ENCODE measurements at regions not wholly inside any gene's neighbourhood (a gene's known extent, or its start where the extent isn't known, plus 50 kb on each side); places are given as distances from the start of the nearest gene placed in this dataset.
A peak's percentile ranks its signal among the peaks of the same experiment; 100 is the strongest.

DNA sequence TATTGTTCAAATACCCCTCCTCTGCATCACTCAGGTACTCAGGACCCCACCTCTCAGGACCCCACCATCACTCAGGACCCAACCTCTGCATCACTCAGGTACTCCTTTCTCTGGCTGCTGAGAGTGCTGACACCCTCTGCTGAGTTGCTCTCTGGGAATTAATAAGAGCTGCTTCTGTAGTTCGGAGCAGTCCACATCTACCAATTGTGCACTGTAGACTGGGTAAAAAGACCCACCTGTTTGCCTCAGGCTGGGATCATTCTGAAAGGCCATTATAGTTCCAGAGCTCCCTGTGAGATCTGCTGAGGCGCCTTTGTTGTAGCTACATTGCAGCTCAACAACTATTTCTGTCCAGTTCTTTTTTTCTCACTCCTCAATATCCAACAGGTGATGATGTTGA is 276.3 kb upstream of the MYOCD start:
- no peak overlapping the region for H3K14ac ChIP-seq (ENCODE audit: low read length in 2 of 2)
- no peak overlapping the region for H3K23ac ChIP-seq (ENCODE audit: low read length in 2 of 2)
- H3K4ac ChIP-seq (ENCODE audit: low read depth in 1 of 2, low read length in 2 of 2) = no peak overlapping the region
- H3K4me1 ChIP-seq (ENCODE audit: control insufficient read depth, insufficient read depth, low read depth, low read length) = peaks cover 1% of the 10 kb centered on the region
- no peaks in the 10 kb centered on the region for H3K27me3 ChIP-seq (ENCODE audit: control insufficient read depth in 1 of 2, insufficient read depth in 1 of 2, low read length in 2 of 2)
- no peak overlapping the region for H2BK120ac ChIP-seq (ENCODE audit: low read depth, low read length)
- peak overlapping the region in 1 of 2 experiments; percentile 32 for H3K18ac ChIP-seq (ENCODE audit: low read depth in 1 of 2, low read length in 2 of 2)
- H2BK5ac ChIP-seq (ENCODE audit: low read depth, low read length, poor library complexity, severe bottlenecking) = no peak overlapping the region
- H3K79me1 ChIP-seq (replicated peaks; ENCODE audit: low read length, poor library complexity, severe bottlenecking) = no peaks in the 10 kb centered on the region
- H2BK12ac ChIP-seq (ENCODE audit: low read length in 2 of 2) = no peak overlapping the region
- no peak overlapping the region for H2AFZ ChIP-seq (ENCODE audit: low read depth, low read length)
- H4K8ac ChIP-seq (ENCODE audit: low read length) = no peak overlapping the region
- no peak overlapping the region for H3K27ac ChIP-seq (ENCODE audit: low read length, poor library complexity, severe bottlenecking)
- WGBS = 79% methylated on average over 2 of the region's 2 CpGs
- no peak overlapping the region for H3K4me3 ChIP-seq (ENCODE audit: insufficient read depth in 1 of 2, low read depth in 1 of 2, low read length in 2 of 2)
- H3K9ac ChIP-seq (ENCODE audit: low read length) = no peak overlapping the region
- no peak overlapping the region for H3K4me2 ChIP-seq (ENCODE audit: low read length, poor library complexity, severe bottlenecking)
- H2AK5ac ChIP-seq (ENCODE audit: low read length, severe bottlenecking) = peak overlapping the region; percentile 38
- no peaks in the 10 kb centered on the region for H3K9me3 ChIP-seq (ENCODE audit: control insufficient read depth, low read length)
- H3K36me3 ChIP-seq (ENCODE audit: control insufficient read depth in 1 of 2, insufficient read depth in 2 of 2, low read depth in 1 of 2, low read length in 2 of 2) = no peaks in the 10 kb centered on the region
- no peak overlapping the region for H2BK15ac ChIP-seq (ENCODE audit: low read depth, poor library complexity, severe bottlenecking)
- DNase-seq = no peak
- no peak overlapping the region for H4K91ac ChIP-seq (ENCODE audit: low read length)

DNA sequence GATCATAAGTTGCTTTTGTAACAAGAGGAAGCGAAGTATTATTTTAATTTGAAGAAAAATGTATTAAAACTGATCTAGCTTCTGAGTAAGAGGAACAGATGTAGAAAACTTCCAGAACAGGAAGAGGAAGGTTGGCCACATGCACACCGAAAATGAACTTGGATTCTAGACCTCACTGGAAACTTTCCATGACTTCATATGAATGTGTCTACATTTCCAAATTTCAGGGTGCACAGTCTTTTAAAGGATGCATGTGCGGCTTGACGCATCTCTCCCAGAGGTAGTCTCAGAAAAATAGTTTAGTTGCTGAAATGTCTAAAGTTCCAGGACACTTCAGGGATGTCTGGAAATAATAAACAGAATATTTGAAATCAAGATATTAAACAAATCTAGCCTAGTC is 275.1 kb upstream of the MYOCD start:
- WGBS = 95% methylated on average over 2 of the region's 4 CpGs
- Histone ChIP-seq H3K23ac (ENCODE audit: low read length in 2 of 2) (no peak overlapping the region), H2BK15ac (ENCODE audit: low read depth, poor library complexity, severe bottlenecking) (no peak overlapping the region), H3K79me1 (replicated peaks; ENCODE audit: low read length, poor library complexity, severe bottlenecking) (no peaks in the 10 kb centered on the region), H4K91ac (ENCODE audit: low read length) (no peak overlapping the region), H2BK12ac (ENCODE audit: low read length in 2 of 2) (no peak overlapping the region), H3K18ac (ENCODE audit: low read depth in 1 of 2, low read length in 2 of 2) (no peak overlapping the region), H3K4me1 (ENCODE audit: control insufficient read depth, insufficient read depth, low read depth, low read length) (peaks cover 1% of the 10 kb centered on the region), H3K27me3 (ENCODE audit: control insufficient read depth in 1 of 2, insufficient read depth in 1 of 2, low read length in 2 of 2) (no peaks in the 10 kb centered on the region), H3K9me3 (ENCODE audit: control insufficient read depth, low read length) (no peaks in the 10 kb centered on the region), H3K4me3 (ENCODE audit: insufficient read depth in 1 of 2, low read depth in 1 of 2, low read length in 2 of 2) (no peak overlapping the region), H3K4ac (ENCODE audit: low read depth in 1 of 2, low read length in 2 of 2) (no peak overlapping the region), H2BK120ac (ENCODE audit: low read depth, low read length) (no peak overlapping the region), H3K4me2 (ENCODE audit: low read length, poor library complexity, severe bottlenecking) (no peak overlapping the region), H3K27ac (ENCODE audit: low read length, poor library complexity, severe bottlenecking) (no peak overlapping the region), H2AFZ (ENCODE audit: low read depth, low read length) (no peak overlapping the region), H3K14ac (ENCODE audit: low read length in 2 of 2) (no peak overlapping the region), H4K8ac (ENCODE audit: low read length) (no peak overlapping the region), H3K36me3 (ENCODE audit: control insufficient read depth in 1 of 2, insufficient read depth in 2 of 2, low read depth in 1 of 2, low read length in 2 of 2) (no peaks in the 10 kb centered on the region), H2BK5ac (ENCODE audit: low read depth, low read length, poor library complexity, severe bottlenecking) (no peak overlapping the region), H2AK5ac (ENCODE audit: low read length, severe bottlenecking) (no peak overlapping the region), H3K9ac (ENCODE audit: low read length) (no peak overlapping the region)
- DNase-seq = no peak

DNA sequence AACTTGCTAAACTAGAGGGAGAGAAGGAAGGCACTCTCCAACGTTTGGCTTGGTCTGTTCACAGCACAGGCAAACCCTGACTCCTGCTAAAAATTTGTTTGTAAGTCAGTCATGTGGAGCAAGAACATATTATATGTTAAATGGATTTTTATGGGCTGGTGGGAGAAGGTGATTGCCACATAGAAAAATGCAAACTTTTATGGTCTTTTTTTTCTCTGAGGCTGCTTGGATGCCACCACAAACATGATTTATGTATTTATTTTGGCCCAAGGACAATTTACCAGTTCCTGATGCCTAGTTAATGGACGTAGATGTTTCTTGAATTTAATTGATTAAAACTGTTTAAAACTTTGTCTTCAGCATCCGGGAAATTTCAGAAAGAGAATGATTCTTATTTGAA is 274.2 kb upstream of the MYOCD start:
- no peak overlapping the region for H3K23ac ChIP-seq (ENCODE audit: low read length in 2 of 2)
- no peaks in the 10 kb centered on the region for H3K9me3 ChIP-seq (ENCODE audit: control insufficient read depth, low read length)
- no peak overlapping the region for H3K4me2 ChIP-seq (ENCODE audit: low read length, poor library complexity, severe bottlenecking)
- no peak overlapping the region for H2AK5ac ChIP-seq (ENCODE audit: low read length, severe bottlenecking)
- no peak overlapping the region for H2AFZ ChIP-seq (ENCODE audit: low read depth, low read length)
- H4K8ac ChIP-seq (ENCODE audit: low read length) = no peak overlapping the region
- H2BK15ac ChIP-seq (ENCODE audit: low read depth, poor library complexity, severe bottlenecking) = no peak overlapping the region
- peaks cover 1% of the 10 kb centered on the region for H3K4me1 ChIP-seq (ENCODE audit: control insufficient read depth, insufficient read depth, low read depth, low read length)
- H3K27ac ChIP-seq (ENCODE audit: low read length, poor library complexity, severe bottlenecking) = no peak overlapping the region
- DNase-seq = no peak
- H3K4me3 ChIP-seq (ENCODE audit: insufficient read depth in 1 of 2, low read depth in 1 of 2, low read length in 2 of 2) = no peak overlapping the region
- H2BK120ac ChIP-seq (ENCODE audit: low read depth, low read length) = no peak overlapping the region
- no peaks in the 10 kb centered on the region for H3K79me1 ChIP-seq (replicated peaks; ENCODE audit: low read length, poor library complexity, severe bottlenecking)
- H4K91ac ChIP-seq (ENCODE audit: low read length) = no peak overlapping the region
- no peak overlapping the region for H2BK5ac ChIP-seq (ENCODE audit: low read depth, low read length, poor library complexity, severe bottlenecking)
- WGBS = 75% methylated on average over 3 of the region's 3 CpGs
- no peak overlapping the region for H3K4ac ChIP-seq (ENCODE audit: low read depth in 1 of 2, low read length in 2 of 2)
- no peak overlapping the region for H3K9ac ChIP-seq (ENCODE audit: low read length)
- H3K14ac ChIP-seq (ENCODE audit: low read length in 2 of 2) = no peak overlapping the region
- H3K27me3 ChIP-seq (ENCODE audit: control insufficient read depth in 1 of 2, insufficient read depth in 1 of 2, low read length in 2 of 2) = no peaks in the 10 kb centered on the region
- no peak overlapping the region for H3K18ac ChIP-seq (ENCODE audit: low read depth in 1 of 2, low read length in 2 of 2)
- no peaks in the 10 kb centered on the region for H3K36me3 ChIP-seq (ENCODE audit: control insufficient read depth in 1 of 2, insufficient read depth in 2 of 2, low read depth in 1 of 2, low read length in 2 of 2)
- no peak overlapping the region for H2BK12ac ChIP-seq (ENCODE audit: low read length in 2 of 2)

DNA sequence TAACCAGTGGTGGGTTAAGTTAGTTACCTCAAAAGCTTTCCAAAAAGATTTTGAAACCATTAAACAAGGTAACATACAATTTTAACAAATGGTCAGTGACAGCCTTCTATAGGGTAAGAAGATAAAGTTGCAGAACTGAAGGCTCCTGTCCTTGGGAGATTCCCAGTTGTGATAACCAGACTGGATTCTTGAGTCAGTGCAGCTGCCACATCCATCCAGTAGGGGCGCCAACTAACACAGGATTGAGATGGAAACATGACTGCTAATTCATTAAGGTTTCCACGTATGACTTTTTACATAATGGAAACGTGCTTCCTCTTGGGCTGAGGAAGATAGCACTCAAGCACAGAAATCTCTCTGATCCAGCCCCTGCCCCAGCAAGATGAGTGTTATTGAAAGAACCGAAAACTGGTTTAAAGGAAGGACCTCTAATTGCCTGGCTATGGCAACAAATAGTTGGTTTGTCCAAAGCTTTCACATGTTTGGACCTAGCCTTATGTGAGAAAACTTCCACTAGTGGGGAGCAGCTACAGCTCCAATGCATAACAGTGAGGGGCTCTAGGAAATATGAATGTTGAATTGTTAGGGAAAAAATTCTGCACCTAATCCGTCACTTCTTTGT is 269.8 kb upstream of the MYOCD start:
- no peak overlapping the region for H4K8ac ChIP-seq (ENCODE audit: low read length)
- no peak overlapping the region for H2BK120ac ChIP-seq (ENCODE audit: low read depth, low read length)
- no peak overlapping the region for H2BK15ac ChIP-seq (ENCODE audit: low read depth, poor library complexity, severe bottlenecking)
- no peak overlapping the region for H3K18ac ChIP-seq (ENCODE audit: low read depth in 1 of 2, low read length in 2 of 2)
- H2BK5ac ChIP-seq (ENCODE audit: low read depth, low read length, poor library complexity, severe bottlenecking) = no peak overlapping the region
- H2AK5ac ChIP-seq (ENCODE audit: low read length, severe bottlenecking) = no peak overlapping the region
- H3K14ac ChIP-seq (ENCODE audit: low read length in 2 of 2) = no peak overlapping the region
- H3K27me3 ChIP-seq (ENCODE audit: control insufficient read depth in 1 of 2, insufficient read depth in 1 of 2, low read length in 2 of 2) = no peaks in the 10 kb centered on the region
- no peak overlapping the region for H3K27ac ChIP-seq (ENCODE audit: low read length, poor library complexity, severe bottlenecking)
- H3K9ac ChIP-seq (ENCODE audit: low read length) = no peak overlapping the region
- no peaks in the 10 kb centered on the region for H3K9me3 ChIP-seq (ENCODE audit: control insufficient read depth, low read length)
- no peak overlapping the region for H3K4me3 ChIP-seq (ENCODE audit: insufficient read depth in 1 of 2, low read depth in 1 of 2, low read length in 2 of 2)
- no peak overlapping the region for H3K4ac ChIP-seq (ENCODE audit: low read depth in 1 of 2, low read length in 2 of 2)
- no peak overlapping the region for H3K4me2 ChIP-seq (ENCODE audit: low read length, poor library complexity, severe bottlenecking)
- H3K79me1 ChIP-seq (replicated peaks; ENCODE audit: low read length, poor library complexity, severe bottlenecking) = no peaks in the 10 kb centered on the region
- H3K36me3 ChIP-seq (ENCODE audit: control insufficient read depth in 1 of 2, insufficient read depth in 2 of 2, low read depth in 1 of 2, low read length in 2 of 2) = no peaks in the 10 kb centered on the region
- DNase-seq = peak; percentile 35
- H4K91ac ChIP-seq (ENCODE audit: low read length) = no peak overlapping the region
- H3K23ac ChIP-seq (ENCODE audit: low read length in 2 of 2) = no peak overlapping the region
- no peak overlapping the region for H2BK12ac ChIP-seq (ENCODE audit: low read length in 2 of 2)
- no peak overlapping the region for H2AFZ ChIP-seq (ENCODE audit: low read depth, low read length)
- H3K4me1 ChIP-seq (ENCODE audit: control insufficient read depth, insufficient read depth, low read depth, low read length) = no peaks in the 10 kb centered on the region
- WGBS = 38% methylated on average over 4 of the region's 5 CpGs
